Stimulated activated CD8-positive, alpha-beta memory T cell treated with anti-CD3 and anti-CD28 coated beads, Interleukin-4, amount 100 ng/mL, for 48 hours (primary cell): ENCODE measurements at regions not wholly inside any gene's neighbourhood (a gene's known extent, or its start where the extent isn't known, plus 50 kb on each side); places are given as distances from the start of the nearest gene placed in this dataset.

Source experiments
- DNase-seq: peaks from one replicate; pipeline ENCODE4 v3.0.0-alpha.2; 2020

GRCh38 chr6:144335311-144335861 lies 50.3 kb downstream of the UTRN start:
- DNase-seq = no peak

- DNase-seq = no peak
These were observed 50.8 kb downstream of the UTRN start for GRCh38 chr6:144335914-144336313.

- DNase-seq = no peak
These were observed 51.8 kb downstream of the UTRN start for GRCh38 chr6:144336900-144337299.

GRCh38 chr6:144338474-144338873 lies 53.3 kb downstream of the UTRN start:
- no peak for DNase-seq

- DNase-seq = no peak
These were observed 54.0 kb downstream of the UTRN start for GRCh38 chr6:144338951-144339700.

- DNase-seq = no peak
These were observed 54.8 kb downstream of the UTRN start for GRCh38 chr6:144339859-144340452.

- no peak for DNase-seq
These were observed 55.6 kb downstream of the UTRN start for GRCh38 chr6:144340541-144341371.

- no peak for DNase-seq
These were observed 56.8 kb downstream of the UTRN start for GRCh38 chr6:144341831-144342527.

GRCh38 chr6:144343701-144344428 lies 58.7 kb downstream of the UTRN start:
- DNase-seq = no peak

- no peak for DNase-seq
These were observed 59.5 kb downstream of the UTRN start for GRCh38 chr6:144344646-144345045.

GRCh38 chr6:144345451-144345850 lies 60.3 kb downstream of the UTRN start:
- no peak for DNase-seq

- no peak for DNase-seq
These were observed 61.7 kb downstream of the UTRN start for GRCh38 chr6:144346719-144347447.

- no peak for DNase-seq
These were observed 62.3 kb downstream of the UTRN start for GRCh38 chr6:144347448-144347759.

GRCh38 chr6:144347933-144348332 lies 62.8 kb downstream of the UTRN start:
- no peak for DNase-seq

- DNase-seq = no peak
These were observed 64.8 kb downstream of the UTRN start for GRCh38 chr6:144349690-144350527.

GRCh38 chr6:144350528-144350880 lies 65.4 kb downstream of the UTRN start:
- no peak for DNase-seq

- DNase-seq = no peak
These were observed 66.4 kb downstream of the UTRN start for GRCh38 chr6:144351379-144352127.

- no peak for DNase-seq
These were observed 67.2 kb downstream of the UTRN start for GRCh38 chr6:144352331-144352730.

- DNase-seq = no peak
These were observed 68.8 kb downstream of the UTRN start for GRCh38 chr6:144353871-144354314.

- DNase-seq = no peak
These were observed 74.6 kb downstream of the UTRN start for GRCh38 chr6:144359783-144360182.
